ENCODE measurements at regions not wholly inside any gene's neighbourhood (a gene's known extent, or its start where the extent isn't known, plus 50 kb on each side); places are given as distances from the start of the nearest gene placed in this dataset.
"Not testable (repeated sequence)": the region's sequence is repeated elsewhere in the genome, so short reads cannot be mapped to it uniquely, and the experiment has no call there.

DNA sequence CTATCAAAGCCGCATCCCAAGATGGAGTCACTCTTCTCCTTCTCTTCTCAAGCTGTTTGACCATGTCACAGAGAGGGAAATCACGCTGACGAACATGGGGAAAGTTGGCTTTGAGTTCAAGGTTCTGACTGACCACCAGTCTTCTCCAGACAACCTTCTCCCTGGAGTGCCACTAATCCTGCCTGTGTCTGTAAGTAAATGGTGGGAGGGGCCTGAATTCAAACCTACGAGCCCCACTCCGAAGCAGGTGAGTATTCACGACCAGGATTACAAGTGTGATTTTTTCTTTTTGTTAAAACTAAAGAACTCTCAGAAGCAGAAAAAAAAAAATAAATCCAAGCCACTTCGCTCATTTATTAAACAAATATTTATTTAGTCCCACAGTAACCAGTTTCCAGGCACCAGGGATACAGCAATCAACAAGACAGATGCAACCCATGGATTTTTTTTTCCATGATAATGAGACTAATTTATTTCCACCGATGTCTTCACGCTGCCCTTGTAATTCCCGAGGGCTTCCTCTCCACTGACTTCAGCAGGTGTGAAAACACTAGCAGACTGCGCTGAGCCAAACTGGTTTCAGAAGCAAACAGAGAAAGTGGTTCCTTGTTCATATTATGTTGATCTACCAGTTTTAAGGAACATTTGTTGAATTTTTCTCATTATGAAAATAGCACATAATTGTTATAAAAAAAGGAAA is 206.0 kb upstream of the NBPF12 start:
- TF ChIP-seq MAZ (IDR thresholded peaks at IDR 0.05; ENCODE audit: borderline replicate concordance, low read depth, low read length); CTCF (conservative IDR thresholded peaks at IDR 0.05; ENCODE audit: low read depth, low read length); MXI1 (IDR thresholded peaks at IDR 0.05; ENCODE audit: borderline replicate concordance, low read depth, low read length); FOS (IDR thresholded peaks at IDR 0.05; ENCODE audit: low read depth, low read length); RAD21 (IDR thresholded peaks at IDR 0.05; ENCODE audit: low read length); MAFK (IDR thresholded peaks at IDR 0.05; ENCODE audit: low read depth, low read length); CEBPB (IDR thresholded peaks at IDR 0.05; ENCODE audit: low read depth, low read length): not testable (repeated sequence)
